ENCODE measurements at regions not wholly inside any gene's neighbourhood (a gene's known extent, or its start where the extent isn't known, plus 50 kb on each side); places are given as distances from the start of the nearest gene placed in this dataset.
"Not testable (repeated sequence)": the region's sequence is repeated elsewhere in the genome, so short reads cannot be mapped to it uniquely, and the experiment has no call there.

DNA sequence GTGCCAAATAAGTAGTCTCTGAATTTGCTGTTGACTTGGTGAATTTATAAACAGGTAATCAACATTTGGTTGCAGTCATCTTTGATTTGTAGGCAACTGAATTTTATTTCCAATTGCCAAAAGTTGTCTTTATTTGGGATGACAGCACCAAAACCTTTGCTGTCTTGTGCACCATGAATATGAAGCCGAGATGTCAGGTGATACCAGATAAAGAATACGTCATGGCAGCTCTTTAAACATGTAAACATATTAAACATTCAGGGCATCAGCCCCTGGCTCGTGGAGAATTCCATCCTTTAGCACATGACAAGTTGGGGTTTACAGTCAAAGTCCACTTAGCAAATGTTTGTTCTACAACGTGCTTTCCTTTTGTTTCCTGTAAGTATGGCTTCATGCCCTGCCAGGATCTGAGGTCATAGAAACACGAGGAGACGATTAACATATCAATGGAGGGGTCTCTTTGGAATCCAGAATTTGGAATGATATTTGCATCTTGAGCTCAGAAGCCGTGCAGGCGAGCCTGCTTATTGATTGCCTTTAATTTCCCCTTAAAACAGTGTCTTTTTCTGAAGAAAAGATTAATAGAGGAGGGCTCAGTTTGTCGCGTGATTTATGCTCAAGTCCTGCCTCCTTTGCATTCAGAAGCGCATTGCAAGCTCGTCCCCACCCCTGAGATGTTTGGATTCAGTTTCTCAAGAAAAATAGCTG lies 170.2 kb upstream of the ZNF217 start:
- Mint-ChIP-seq H3K4me1 (peaks cover 37 to 38% of the 10 kb centered on the region in 2 experiments), H3K36me3 (ENCODE audit: insufficient read depth in 1 of 3, low read depth in 3 of 3) (no peaks in the 10 kb centered on the region; a peak in 1 of 7 replicates), H3K27me3 (ENCODE audit: low read depth) (no peaks in the 10 kb centered on the region), H3K27ac (peak overlapping the region; percentile 96 to 99 (median 98)), H3K9me3 (no peaks in the 10 kb centered on the region; a peak in 1 of 5 replicates), H3K4me3 (peak overlapping the region in 1 of 2 experiments; percentile 43; a peak in 3 of 5 replicates)
- Histone ChIP-seq H2BK5ac (ENCODE audit: insufficient read length, low read length) (peak overlapping the region; percentile 5), H3K27ac (ENCODE audit: insufficient read length, low read depth, low read length) (peak overlapping the region; percentile 90), H4K8ac (replicated peaks; ENCODE audit: insufficient read length, low read depth, low read length) (no peak overlapping the region), H3K23me2 (ENCODE audit: insufficient read length, low read depth, low read length, poor library complexity, severe bottlenecking) (no peaks in the 10 kb centered on the region), H3K56ac (ENCODE audit: insufficient read length, low read depth, low read length) (no peak overlapping the region), H2BK20ac (ENCODE audit: low read depth, low read length, poor library complexity, severe bottlenecking) (peak overlapping the region; percentile 46), H3K79me2 (ENCODE audit: insufficient read depth, low read length) (no peaks in the 10 kb centered on the region), H2AK5ac (ENCODE audit: insufficient read length, low read length) (peak overlapping the region; percentile 36), H3K27me3 (ENCODE audit: insufficient read depth, low read length) (no peaks in the 10 kb centered on the region), H3K79me1 (ENCODE audit: insufficient read depth, low read depth, low read length, poor library complexity, severe bottlenecking) (no peaks in the 10 kb centered on the region), H3K4me1 (ENCODE audit: insufficient read depth, low read length) (peaks cover 10% of the 10 kb centered on the region), H2AFZ (ENCODE audit: low read length) (no peak overlapping the region), H3K4me2 (ENCODE audit: insufficient read depth, insufficient read length, low read length) (peak overlapping the region; percentile 35), H3K9me3 (ENCODE audit: control insufficient read depth, low read depth, low read length) (no peaks in the 10 kb centered on the region), H4K20me1 (ENCODE audit: control insufficient read depth, insufficient read depth, insufficient read length) (no peaks in the 10 kb centered on the region), H3T11ph (ENCODE audit: low read length) (peak overlapping the region; percentile 86), H4K5ac (ENCODE audit: insufficient read length, low read depth, low read length) (no peak overlapping the region), H2BK15ac (ENCODE audit: low read depth, low read length) (no peak overlapping the region), H2BK12ac (ENCODE audit: insufficient read length, low read depth, low read length) (peak overlapping the region; percentile 18), H4K91ac (ENCODE audit: insufficient read length, low read depth, low read length) (no peak overlapping the region), H3K4ac (ENCODE audit: low read depth, low read length) (no peak overlapping the region), H3K18ac (ENCODE audit: insufficient read length, low read depth, low read length) (peak overlapping the region; percentile 47), H3K9ac (ENCODE audit: extremely low read depth, insufficient read length, low read length) (peak overlapping the region; percentile 5), H2BK120ac (ENCODE audit: low read depth, low read length, poor library complexity, severe bottlenecking) (peak overlapping the region; percentile 8), H3K23ac (ENCODE audit: insufficient read length, low read depth, low read length) (no peak overlapping the region), H3K14ac (ENCODE audit: insufficient read depth, low read length) (peak overlapping the region; percentile 26; the same call in 1 of the 2 replicates)
- peak; percentile 71 for DNase-seq
- no peak for TF ChIP-seq CTCF (conservative IDR thresholded peaks at IDR 0.05)
- no CpG with 5 or more reads among the region's 12 CpGs for WGBS (ENCODE audit: extremely low coverage, insufficient read length, low lambda C conversion rate)

DNA sequence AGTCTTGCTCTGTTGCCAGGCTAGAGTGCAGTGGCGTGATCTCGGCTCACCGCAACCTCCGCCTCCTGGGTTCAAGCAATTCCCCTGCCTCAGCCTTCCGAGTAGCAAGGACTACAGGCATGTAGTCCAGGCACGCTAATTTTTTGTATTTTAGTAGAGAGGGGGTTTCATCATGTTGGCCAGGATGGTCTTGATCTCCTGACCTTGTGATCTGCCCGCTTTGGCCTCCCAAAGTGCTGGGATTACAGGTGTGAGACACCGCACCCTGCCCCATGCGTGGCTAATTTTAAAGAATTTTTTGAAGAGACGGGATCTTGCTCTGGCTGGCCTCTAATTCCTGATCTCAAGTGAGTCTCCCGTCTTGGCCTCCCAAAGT lies 168.8 kb upstream of the ZNF217 start:
- not testable (repeated sequence) for H3K4me1 ChIP-seq (ENCODE audit: insufficient read depth, low read length); H3K56ac ChIP-seq (ENCODE audit: insufficient read length, low read depth, low read length)
- WGBS (ENCODE audit: extremely low coverage, insufficient read length, low lambda C conversion rate): no CpG with 5 or more reads among the region's 11 CpGs

More for the DNA sequence above, 168.8 kb upstream of the ZNF217 start:
- H4K91ac ChIP-seq (ENCODE audit: insufficient read length, low read depth, low read length); H3K9ac ChIP-seq (ENCODE audit: extremely low read depth, insufficient read length, low read length); H3K23ac ChIP-seq (ENCODE audit: insufficient read length, low read depth, low read length); H3K18ac ChIP-seq (ENCODE audit: insufficient read length, low read depth, low read length); H3T11ph ChIP-seq (ENCODE audit: low read length); H4K8ac ChIP-seq (replicated peaks; ENCODE audit: insufficient read length, low read depth, low read length); H3K4ac ChIP-seq (ENCODE audit: low read depth, low read length); H3K79me1 ChIP-seq (ENCODE audit: insufficient read depth, low read depth, low read length, poor library complexity, severe bottlenecking); H2BK15ac ChIP-seq (ENCODE audit: low read depth, low read length); H3K9me3 ChIP-seq (ENCODE audit: control insufficient read depth, low read depth, low read length); H3K4me3 Mint-ChIP-seq; H2BK120ac ChIP-seq (ENCODE audit: low read depth, low read length, poor library complexity, severe bottlenecking); H3K27me3 Mint-ChIP-seq (ENCODE audit: low read depth); H3K36me3 Mint-ChIP-seq (ENCODE audit: insufficient read depth in 1 of 3, low read depth in 3 of 3); H2BK12ac ChIP-seq (ENCODE audit: insufficient read length, low read depth, low read length); H2BK20ac ChIP-seq (ENCODE audit: low read depth, low read length, poor library complexity, severe bottlenecking); H3K27me3 ChIP-seq (ENCODE audit: insufficient read depth, low read length); H4K5ac ChIP-seq (ENCODE audit: insufficient read length, low read depth, low read length); H3K4me2 ChIP-seq (ENCODE audit: insufficient read depth, insufficient read length, low read length); H3K27ac ChIP-seq (ENCODE audit: insufficient read length, low read depth, low read length); DNase-seq; H3K79me2 ChIP-seq (ENCODE audit: insufficient read depth, low read length); H3K23me2 ChIP-seq (ENCODE audit: insufficient read length, low read depth, low read length, poor library complexity, severe bottlenecking); H4K20me1 ChIP-seq (ENCODE audit: control insufficient read depth, insufficient read depth, insufficient read length); H3K9me3 Mint-ChIP-seq; H2BK5ac ChIP-seq (ENCODE audit: insufficient read length, low read length); H2AFZ ChIP-seq (ENCODE audit: low read length); H2AK5ac ChIP-seq (ENCODE audit: insufficient read length, low read length); H3K14ac ChIP-seq (ENCODE audit: insufficient read depth, low read length): not testable (repeated sequence)
- Mint-ChIP-seq H3K4me1 (peaks cover 28 to 29% of the 10 kb centered on the region in 2 experiments), H3K27ac (peak overlapping the region; percentile 67 to 92 (median 77); a peak in 3 of 7 replicates)
